ENCODE measurements at regions not wholly inside any gene's neighbourhood (a gene's known extent, or its start where the extent isn't known, plus 50 kb on each side); places are given as distances from the start of the nearest gene placed in this dataset.

DNA sequence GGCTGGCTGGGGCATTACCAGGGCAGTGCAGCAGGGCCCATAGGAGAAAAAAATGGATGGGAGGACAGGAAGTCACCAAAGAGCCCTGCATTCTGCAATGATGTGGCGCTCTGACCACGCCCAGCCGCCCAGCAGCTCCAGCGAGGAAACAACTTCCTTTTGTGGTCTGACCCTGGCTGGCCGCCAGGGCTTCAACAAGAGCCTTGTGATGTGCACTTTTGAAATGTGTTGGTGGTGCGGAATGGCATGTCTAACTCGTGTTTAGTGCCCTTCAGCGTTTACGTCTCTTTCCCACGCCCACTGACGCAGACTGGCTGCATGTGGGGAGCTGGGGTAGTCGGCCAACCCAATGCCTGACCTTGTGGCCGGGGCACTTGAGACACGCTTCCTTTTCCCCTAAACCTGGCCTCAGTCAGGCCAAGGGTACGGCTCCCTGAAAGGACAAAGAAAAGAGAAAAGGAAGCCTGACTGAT lies 81.9 kb upstream of the CTNNB1 start:
- peak; percentile 89 for DNase-seq

DNA sequence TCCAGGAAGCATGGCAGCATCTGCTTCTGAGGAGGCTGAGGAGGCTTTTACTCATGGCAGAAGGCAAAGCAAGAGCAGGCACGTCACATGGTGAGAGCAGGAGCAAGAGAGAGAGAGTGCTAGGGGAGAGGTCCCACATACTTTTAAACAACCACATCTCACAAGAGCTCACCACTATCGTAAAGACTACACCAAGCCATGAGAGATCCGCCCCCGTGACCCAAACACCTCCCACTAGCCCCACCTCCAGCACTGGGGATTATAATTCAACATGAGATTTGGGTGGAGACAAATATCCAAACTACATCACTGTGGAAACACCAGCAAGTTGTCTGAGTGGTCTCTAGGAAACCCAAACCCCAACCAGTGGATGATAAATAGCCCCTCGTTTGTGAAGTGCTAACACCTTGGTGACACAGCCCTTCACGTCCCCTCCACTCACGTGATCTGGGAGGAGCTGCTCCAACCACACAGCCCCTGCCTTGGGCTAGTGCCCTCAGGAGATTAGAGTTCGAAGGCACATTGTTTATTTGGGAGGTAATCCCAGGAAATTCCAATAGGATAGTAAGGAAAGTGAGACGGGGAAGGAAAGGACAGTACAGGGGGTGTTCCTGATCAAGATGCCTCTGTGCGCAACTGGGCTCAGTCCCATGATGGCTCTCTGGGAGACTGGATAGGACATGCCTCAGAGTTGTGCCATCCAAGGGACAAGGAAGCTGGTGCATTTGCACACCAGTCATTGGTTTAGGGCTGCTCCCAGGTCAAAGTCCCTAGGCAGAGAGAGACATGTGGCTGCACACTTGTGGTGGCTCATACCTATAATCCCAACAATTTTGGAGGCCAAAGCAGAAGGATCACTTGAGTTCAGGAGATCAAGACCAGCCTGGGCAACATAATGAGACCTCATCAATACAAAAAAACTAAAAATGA lies 80.6 kb upstream of the CTNNB1 start:
- DNase-seq: no peak

DNA sequence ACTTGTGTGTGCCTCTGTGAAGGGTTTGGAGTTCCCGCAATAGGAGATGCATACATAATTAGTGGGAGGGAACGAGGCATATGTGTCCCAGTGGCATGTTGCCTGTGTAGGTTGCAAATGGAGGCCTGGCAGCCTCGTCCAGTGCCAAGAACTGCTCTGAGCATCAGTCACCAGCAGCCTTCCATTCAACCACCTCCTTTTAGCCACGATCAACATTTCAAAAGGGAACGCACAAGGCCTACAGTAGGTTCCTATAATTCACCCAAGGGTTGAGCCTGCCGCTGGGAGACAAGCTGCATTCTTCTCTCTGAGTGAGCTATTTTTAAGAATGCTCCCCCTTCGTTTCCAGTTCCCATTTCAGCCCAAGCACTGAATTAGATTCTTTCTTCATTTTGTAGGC lies 78.8 kb upstream of the CTNNB1 start:
- DNase-seq: no peak

DNA sequence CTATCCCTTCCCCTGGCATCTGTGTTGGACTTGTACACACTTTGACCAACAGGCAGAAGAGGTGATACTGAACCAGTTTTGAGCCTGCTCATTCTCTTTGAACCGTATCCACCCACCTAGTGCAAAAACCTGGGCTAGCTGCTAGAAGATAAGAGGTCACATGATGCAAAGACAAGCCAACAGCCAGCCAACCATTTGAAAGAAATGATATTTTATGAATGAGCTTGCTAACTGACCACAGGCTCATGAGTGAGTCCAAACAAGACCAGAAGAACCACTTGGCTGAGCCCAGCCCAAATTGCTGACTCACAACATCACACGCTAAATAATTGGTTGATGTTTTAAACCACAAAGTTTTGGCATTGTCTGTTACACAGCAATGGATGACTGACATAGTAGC lies 74.0 kb upstream of the CTNNB1 start:
- DNase-seq: no peak

DNA sequence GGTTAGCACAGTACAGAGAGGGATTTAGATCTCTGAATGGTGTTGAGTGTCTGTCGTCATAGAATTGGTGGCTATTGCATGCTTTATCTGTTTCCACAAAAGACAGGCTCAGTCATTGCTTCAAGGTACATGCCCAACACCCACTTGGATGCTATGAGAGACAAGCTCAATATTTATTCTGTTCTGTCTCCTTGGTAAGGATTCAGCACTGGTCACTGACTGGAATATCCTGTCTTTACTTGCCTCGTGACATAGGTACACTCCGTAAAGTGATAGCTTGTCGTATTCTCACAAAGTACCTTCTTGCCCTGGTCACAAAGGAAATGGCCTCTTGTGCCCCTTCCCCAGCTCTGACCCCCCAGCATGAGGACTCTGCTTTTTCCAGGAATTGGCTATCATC lies 72.8 kb upstream of the CTNNB1 start:
- no peak for DNase-seq

DNA sequence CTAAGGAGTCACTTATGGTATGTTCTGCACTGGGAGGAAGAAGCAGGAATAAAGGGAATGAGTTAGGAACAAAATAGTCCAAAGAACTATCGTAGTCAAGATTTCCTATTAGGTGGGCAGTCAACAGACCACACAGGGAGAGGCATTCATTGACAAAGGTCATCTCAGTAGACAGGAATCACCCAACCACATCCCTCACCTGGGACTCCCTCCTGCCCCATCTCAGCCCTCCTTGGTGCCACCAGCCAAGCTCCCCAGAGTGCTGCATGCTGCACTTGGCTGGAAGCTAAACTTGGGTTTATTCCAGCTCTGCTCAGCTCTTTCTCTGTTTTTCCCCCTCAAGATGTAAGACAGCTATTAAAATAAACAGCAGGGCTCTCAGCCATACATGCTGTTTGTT lies 72.3 kb upstream of the CTNNB1 start:
- DNase-seq: no peak

DNA sequence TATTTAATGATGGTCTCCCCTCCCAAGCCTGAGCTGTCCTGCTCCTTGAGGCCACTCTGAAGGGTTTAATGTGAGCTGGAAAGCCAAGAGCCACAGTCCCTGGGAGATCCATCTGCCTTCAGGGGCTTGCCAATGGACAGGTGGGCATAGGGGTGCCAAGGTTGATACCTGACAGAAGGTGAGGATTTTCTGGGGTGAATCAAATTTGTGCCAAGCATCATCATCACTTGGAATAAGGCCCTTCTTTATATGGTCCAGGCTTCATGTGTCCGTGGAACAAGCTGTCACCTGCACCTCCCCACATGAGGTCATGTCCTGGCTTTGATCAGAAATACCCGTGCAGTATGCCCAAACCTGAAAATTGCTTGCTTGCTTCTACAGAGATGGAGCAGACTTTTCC lies 71.9 kb upstream of the CTNNB1 start:
- DNase-seq: no peak

DNA sequence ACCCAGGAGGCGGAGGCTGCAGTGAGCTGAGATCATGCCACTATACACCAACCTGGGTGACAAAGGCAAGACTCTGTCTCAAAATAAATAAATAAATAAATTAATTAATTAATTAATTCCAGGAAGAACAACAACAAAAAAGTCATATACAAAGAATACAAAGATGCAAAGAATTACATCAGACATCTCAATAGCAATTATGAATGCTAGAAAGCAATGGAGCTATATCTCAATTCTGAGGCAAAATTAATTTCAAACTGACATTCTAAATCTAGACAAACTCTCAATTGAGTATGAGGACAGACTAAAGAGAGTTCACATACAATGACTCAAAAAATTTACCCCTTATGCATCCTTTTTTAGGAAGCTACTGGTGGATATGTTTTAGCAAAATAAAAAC lies 69.6 kb upstream of the CTNNB1 start:
- DNase-seq: no peak

DNA sequence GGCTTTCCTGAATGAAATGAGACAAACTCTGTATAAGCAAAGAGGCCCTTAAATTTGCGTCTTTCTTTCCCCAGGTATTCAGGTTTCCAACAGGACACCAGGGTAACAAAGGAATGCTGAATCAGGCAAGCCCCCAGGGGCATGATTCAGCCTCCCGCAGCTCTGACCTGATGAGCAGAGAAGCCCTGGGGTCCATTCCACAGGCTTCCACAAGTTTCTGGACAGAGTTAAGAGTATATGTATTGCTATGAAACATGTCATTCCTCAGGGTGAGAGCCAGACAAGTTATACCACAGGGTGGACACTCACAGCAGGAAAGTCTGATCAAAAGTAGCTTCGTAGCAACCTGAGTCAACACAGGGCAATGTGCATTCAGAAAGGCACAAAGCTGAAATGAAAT lies 68.1 kb upstream of the CTNNB1 start:
- no peak for DNase-seq

DNA sequence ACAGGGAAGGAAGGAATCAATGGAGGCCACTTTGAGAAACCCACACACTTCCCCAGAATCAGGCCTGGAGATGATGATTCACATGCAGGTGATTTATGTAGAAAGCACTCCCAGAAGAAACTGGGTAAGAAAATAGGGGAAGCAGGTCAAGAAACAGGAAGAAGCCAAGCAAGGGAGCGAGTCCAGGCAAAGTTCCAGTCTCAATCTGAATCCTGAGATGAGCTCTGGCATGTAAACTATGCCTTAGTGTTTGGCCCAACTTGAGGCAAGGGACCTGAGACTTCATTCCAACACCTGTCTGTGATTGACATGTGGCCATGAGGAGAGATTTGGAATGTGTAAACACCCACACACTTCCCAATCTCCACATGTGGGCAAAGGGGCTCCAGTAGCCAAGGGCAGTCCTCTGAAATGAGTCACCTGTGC lies 61.6 kb upstream of the CTNNB1 start:
- no peak for DNase-seq

DNA sequence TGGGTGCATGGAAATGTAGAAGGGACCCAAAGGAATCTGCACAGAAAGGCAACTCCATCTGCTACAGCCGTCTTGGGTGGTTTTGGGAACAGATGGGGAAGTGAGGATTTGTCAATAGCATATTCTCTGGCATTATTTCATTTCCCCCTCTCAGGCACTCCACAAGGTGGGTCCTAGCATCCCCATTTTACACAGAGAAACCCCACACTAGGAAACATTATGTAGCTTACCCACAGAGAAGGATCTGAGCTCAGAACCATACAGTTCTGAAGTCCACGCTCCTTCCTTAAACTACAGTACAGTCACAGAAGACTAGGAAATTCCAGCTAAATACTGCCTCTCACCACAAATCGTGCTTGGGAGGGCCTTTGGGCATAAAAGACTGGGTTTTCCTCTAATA lies 61.2 kb upstream of the CTNNB1 start:
- DNase-seq: no peak

DNA sequence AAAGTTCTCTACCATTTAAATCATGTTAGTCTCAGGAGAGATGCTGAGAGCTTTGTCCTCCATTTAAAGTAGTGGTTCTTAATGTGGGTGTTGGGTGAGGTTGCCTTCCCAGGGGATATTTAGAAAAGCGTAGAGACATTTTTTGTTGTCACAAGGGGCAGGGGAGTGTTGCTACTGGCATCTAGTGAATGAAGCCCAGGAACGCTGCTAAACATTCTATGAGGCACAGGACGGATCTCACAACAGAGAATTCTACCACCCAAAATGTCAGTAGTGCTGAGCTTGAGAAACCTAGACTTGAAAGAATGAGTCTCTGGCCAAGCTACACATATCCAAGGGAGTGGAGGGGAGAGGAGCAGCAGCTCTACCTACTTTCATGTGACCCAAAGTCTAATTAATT lies 60.7 kb upstream of the CTNNB1 start:
- DNase-seq: no peak

DNA sequence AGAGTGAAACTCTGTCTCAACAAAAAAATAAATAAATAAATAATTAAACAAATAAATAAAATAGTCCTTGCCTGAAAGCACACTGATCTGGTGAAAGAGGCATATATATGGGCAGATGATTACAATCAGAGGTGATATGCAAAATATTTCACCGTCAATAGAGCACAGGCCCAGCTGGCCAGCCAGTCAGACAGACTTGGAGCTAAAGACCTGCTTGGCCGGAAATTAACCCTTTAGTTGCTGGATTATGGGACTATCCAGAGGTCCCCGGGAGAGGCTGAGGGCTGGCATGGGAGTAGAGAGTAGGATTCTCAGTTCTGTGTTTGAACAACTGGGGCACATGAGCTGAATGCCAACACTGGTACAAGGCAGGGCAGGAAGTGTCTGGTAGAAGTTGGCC lies 59.1 kb upstream of the CTNNB1 start:
- no peak for DNase-seq

DNA sequence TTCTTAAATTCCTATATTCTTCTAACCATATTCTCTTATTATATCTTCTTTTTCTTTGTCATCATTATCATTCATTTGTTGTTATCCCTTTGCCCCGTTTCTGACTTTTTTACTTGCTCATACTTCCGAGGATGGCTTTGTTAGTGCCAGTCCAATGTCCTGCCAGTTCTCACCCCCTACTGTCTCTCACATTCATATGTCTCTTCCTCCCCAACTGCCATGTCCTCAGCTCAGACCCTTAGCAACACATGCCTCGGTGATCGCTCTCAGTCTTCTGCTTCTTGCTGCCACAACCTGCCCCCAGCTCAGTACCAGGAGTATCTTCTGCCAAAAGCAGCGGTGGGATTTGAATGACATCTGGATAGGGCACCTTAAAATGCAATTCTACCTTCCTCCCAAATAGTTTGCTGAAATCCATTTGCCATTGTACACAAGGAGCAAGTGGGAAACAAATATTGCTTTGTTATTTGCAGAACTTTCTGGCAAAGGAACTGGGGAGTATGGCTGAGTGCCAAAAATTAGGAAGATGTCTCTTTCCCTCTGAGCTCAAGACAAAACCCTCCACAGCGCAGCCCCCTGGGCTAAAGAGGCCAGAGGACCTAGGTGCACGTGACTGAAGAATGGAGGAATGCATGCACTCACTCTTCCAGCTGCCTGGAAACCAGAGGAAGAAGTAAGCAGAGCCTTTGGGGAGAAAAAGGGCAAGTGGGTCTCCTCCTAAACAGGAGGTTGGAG lies 57.7 kb upstream of the CTNNB1 start:
- DNase-seq: no peak

DNA sequence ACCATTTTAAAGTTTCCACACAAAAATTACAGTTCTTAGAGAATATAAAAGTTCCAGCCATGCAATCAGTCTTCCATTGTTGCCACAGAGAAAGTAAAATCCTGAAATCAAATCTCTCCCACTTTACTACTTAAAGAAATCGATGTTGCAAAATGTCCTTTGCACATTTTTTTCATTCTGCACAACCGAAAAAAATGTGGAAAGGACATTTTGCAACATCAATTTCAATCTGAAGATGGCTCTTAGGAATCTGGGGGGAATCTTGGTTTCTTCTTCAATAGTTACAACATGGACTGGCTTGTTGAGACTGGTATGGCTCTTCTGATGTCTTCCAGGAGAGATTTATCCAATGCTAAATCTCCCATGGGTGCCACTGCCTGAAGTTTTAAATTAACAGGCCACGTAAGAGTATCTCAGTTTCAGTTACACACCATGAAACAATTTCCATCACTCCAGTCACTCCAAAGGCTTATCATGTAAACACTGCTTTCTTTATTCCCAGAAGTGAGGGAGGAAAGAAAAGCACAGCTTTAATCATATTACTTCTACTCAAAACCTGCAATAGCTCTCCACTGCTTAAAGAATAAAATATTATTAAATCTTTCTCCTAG lies 55.8 kb upstream of the CTNNB1 start:
- DNase-seq: no peak

DNA sequence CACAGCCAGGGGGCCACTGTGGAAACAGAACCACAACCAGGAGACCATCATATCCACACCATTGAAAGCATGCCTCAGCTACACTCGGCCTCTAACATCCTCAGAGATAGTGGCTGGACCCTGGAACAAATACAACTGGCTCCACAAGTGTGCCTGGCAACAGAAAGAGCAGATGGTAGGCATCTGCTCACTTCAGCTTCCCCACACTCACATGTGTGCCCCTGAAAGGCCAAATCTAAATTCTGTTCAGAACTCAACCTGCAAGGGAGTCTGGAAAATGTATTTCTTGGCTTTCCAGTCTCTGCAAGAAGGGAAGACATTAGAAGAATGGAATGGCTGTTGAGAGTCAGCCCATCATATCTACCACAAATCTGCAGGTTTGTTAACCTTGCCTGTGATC lies 54.7 kb upstream of the CTNNB1 start:
- DNase-seq: no peak

DNA sequence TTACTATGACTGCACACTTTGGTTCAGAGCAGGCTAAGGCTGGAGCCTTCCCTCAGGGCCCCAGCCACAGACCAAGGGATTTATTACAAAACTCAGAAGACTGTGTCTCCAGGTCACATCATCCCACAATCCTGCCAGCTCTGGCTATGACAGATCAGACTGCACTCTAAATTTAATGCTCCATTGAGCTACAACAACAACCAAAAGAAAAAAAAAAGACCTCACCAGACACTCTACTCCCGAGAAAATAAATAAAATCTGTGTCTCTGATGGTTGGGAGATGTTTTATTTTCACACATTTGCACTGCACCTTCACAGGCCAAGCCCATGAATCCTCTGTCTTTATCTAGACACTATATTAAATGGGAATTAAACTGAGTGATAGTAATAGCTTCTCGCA lies 50.8 kb upstream of the CTNNB1 start:
- no peak for DNase-seq

DNA sequence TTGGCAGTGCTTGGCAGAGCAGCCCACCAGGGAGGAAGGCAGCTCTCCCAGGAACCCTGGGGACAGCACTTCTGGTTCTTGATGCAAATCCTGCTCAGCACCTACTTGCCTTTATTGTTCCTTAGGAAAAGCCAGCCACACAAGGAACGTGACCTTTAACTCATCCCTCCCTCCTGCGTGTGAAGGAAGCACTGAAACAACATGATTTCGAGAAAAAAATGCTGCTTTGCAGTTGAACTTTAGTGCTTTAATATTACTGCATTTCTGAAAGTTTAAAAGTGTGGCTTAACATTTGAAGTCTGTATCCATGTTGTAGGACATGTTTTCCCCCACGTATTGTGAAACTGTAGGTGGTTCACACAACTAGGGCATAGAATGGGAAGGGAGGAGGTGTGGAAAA lies 50.4 kb upstream of the CTNNB1 start:
- no peak for DNase-seq

All from stimulated activated CD4-positive, alpha-beta T cell treated with anti-CD3 and anti-CD28 coated beads, Interleukin-1b, Interleukin-23, amount 100 ng/mL, for 48 hours (primary cell).